ENCODE measurements at regions not wholly inside any gene's neighbourhood (a gene's known extent, or its start where the extent isn't known, plus 50 kb on each side); places are given as distances from the start of the nearest gene placed in this dataset.

DNA sequence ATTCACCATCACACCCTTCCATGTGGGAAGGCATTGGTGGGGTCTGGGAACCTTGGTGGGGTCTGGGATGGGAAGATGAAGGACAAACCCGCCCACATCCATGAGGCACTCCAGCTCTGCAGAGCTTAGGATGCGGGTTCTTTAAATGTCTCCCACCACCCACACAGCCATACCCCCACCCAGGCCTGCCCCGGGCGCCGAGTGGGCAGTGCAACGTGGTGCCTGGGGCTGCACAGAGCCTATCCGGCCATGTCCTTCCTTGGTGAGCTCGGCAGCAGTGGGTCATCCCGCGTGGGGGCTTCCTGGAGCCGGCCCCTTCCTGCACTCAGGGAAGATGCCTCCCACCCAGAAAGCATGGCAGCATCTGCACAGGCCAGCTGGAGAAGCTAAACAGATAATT, 163.5 kb upstream of the TCERG1L start:
- 53% methylated on average over 10 of the region's 11 CpGs for WGBS (ENCODE audit: insufficient coverage, insufficient replicate concordance, low lambda C conversion rate, missing lambda C conversion rate)
- intact Hi-C loops (cut with micrococcal nuclease; ENCODE audit: unreplicated experiment), result no loop called here
- SMC1A ChIA-PET (ENCODE audit: uncharacterized antibody, unreplicated experiment), result no interaction called here
- POLR2A ChIA-PET, result no interaction called here
- ATAC-seq, result no peak
- Histone ChIP-seq H3K4me1 (ENCODE audit: control insufficient read depth, insufficient read depth, low read length) (no peaks in the 10 kb centered on the region), H3K79me2 (ENCODE audit: control insufficient read depth, insufficient read depth, low read length) (no peaks in the 10 kb centered on the region), H3K27me3 (replicated peaks in 1 of 2; ENCODE audit: control insufficient read depth in 2 of 2, insufficient read depth in 2 of 2, low read length in 1 of 2) (no peaks in the 10 kb centered on the region), H4K20me1 (ENCODE audit: control insufficient read depth, insufficient read depth) (no peaks in the 10 kb centered on the region), H3K9me3 (replicated peaks; ENCODE audit: control insufficient read depth, insufficient read depth, low read length) (no peaks in the 10 kb centered on the region; the same call in 2 of the 3 replicates), H3K4me3 (no peak overlapping the region), H3K27ac (ENCODE audit: control insufficient read depth, insufficient read depth) (no peak overlapping the region), H3K36me3 (ENCODE audit: control insufficient read depth in 2 of 2, insufficient read depth in 2 of 2, low read length in 1 of 2) (no peaks in the 10 kb centered on the region), H3K9ac (ENCODE audit: control insufficient read depth, insufficient read depth, low read length) (no peak overlapping the region), H2AFZ (ENCODE audit: control insufficient read depth, low read depth, low read length) (no peak overlapping the region), H3K4me2 (ENCODE audit: control insufficient read depth, insufficient read depth) (no peak overlapping the region)
- no peak for DNase-seq (ENCODE audit: low read depth, low spot score)
- TF ChIP-seq PBX3 (IDR thresholded peaks at IDR 0.05; ENCODE audit: insufficient replicate concordance, low read depth, low read length) (no peak), ZSCAN29 (IDR thresholded peaks at IDR 0.05) (no peak), GABPA (IDR thresholded peaks at IDR 0.05; ENCODE audit: low read depth) (no peak), CEBPB (IDR thresholded peaks at IDR 0.05; ENCODE audit: borderline replicate concordance in 1 of 2, low read depth in 2 of 2, low read length in 2 of 2) (no peak), DPF2 (IDR thresholded peaks at IDR 0.05) (no peak), ZNF217 (IDR thresholded peaks at IDR 0.05) (no peak), JUND (IDR thresholded peaks at IDR 0.05; ENCODE audit: low read depth, low read length) (no peak), TCF3 (IDR thresholded peaks at IDR 0.05; ENCODE audit: borderline replicate concordance, insufficient read depth, low read depth, low read length) (no peak), ZNF622 (IDR thresholded peaks at IDR 0.05) (no peak), MYB (IDR thresholded peaks at IDR 0.05; ENCODE audit: borderline replicate concordance, low read depth, low read length) (no peak), BHLHE40 (IDR thresholded peaks at IDR 0.05; ENCODE audit: borderline replicate concordance in 1 of 2, low read depth in 2 of 2, low read length in 1 of 2) (no peak), MLLT1 (IDR thresholded peaks at IDR 0.05) (no peak), MEF2A (IDR thresholded peaks at IDR 0.05; ENCODE audit: insufficient read depth, low read depth, low read length) (no peak), HDGF (IDR thresholded peaks at IDR 0.05) (no peak), NFYA (IDR thresholded peaks at IDR 0.05; ENCODE audit: borderline replicate concordance, low read depth, low read length) (no peak), KDM1A (IDR thresholded peaks at IDR 0.05; ENCODE audit: borderline replicate concordance) (no peak)
- TF ChIP-seq, protein P1, sequence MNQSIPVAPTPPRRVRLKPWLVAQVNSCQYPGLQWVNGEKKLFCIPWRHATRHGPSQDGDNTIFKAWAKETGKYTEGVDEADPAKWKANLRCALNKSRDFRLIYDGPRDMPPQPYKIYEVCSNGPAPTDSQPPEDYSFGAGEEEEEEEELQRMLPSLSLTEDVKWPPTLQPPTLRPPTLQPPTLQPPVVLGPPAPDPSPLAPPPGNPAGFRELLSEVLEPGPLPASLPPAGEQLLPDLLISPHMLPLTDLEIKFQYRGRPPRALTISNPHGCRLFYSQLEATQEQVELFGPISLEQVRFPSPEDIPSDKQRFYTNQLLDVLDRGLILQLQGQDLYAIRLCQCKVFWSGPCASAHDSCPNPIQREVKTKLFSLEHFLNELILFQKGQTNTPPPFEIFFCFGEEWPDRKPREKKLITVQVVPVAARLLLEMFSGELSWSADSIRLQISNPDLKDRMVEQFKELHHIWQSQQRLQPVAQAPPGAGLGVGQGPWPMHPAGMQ (IDR thresholded peaks at IDR 0.05; ENCODE audit: borderline replicate concordance), result no peak
- in situ Hi-C loops (cut with MboI), result no loop called here
- no peak for FAIRE-seq
- RAD21 ChIA-PET (ENCODE audit: unreplicated experiment), result no interaction called here
- CTCF ChIA-PET, result no interaction called here
- BruUV-seq (replicated peaks), result no TSS peak
